GM19324 (cell line): ENCODE measurements at regions not wholly inside any gene's neighbourhood (a gene's known extent, or its start where the extent isn't known, plus 50 kb on each side); places are given as distances from the start of the nearest gene placed in this dataset.
"Not testable (repeated sequence)": the region's sequence is repeated elsewhere in the genome, so short reads cannot be mapped to it uniquely, and the experiment has no call there.

Experiments used
- ATAC-seq: cut with Tn5 transposase; IDR thresholded peaks from one replicate; pipeline ENCODE4 v1.9.1; 2021; ENCODE audit warnings: mild to moderate bottlenecking, moderate library complexity; ENCODE audit not compliant: unreplicated experiment, low FRiP score

GRCh38 chr21:18803624-18804023 lies 400.0 kb upstream of the TMPRSS15 start:
- no peak for ATAC-seq

GRCh38 chr21:18810136-18810535 lies 406.6 kb upstream of the TMPRSS15 start:
- no peak for ATAC-seq

GRCh38 chr21:18812308-18812707 lies 408.7 kb upstream of the TMPRSS15 start:
- no peak for ATAC-seq

GRCh38 chr21:18819507-18819906 lies 415.9 kb upstream of the TMPRSS15 start:
- ATAC-seq: no peak

GRCh38 chr21:18826562-18826961 lies 423.0 kb upstream of the TMPRSS15 start:
- ATAC-seq: no peak

GRCh38 chr21:18831942-18832676 lies 428.5 kb upstream of the TMPRSS15 start:
- no peak for ATAC-seq

- no peak for ATAC-seq
These were observed 429.4 kb upstream of the TMPRSS15 start for GRCh38 chr21:18832950-18833349.

- not testable (repeated sequence) for ATAC-seq
These were observed 430.5 kb upstream of the TMPRSS15 start for GRCh38 chr21:18834121-18834520.

- ATAC-seq: no peak
These were observed 436.7 kb upstream of the TMPRSS15 start for GRCh38 chr21:18840239-18840638.

GRCh38 chr21:18857606-18858005 lies 454.0 kb upstream of the TMPRSS15 start:
- ATAC-seq: not testable (repeated sequence)

GRCh38 chr21:18869104-18869503 lies 465.5 kb upstream of the TMPRSS15 start:
- no peak for ATAC-seq

- ATAC-seq: no peak
These were observed 474.3 kb upstream of the TMPRSS15 start for GRCh38 chr21:18877917-18878316.

- ATAC-seq: no peak
These were observed 484.5 kb upstream of the TMPRSS15 start for GRCh38 chr21:18887922-18888602.

- no peak for ATAC-seq
These were observed 489.8 kb upstream of the TMPRSS15 start for GRCh38 chr21:18893406-18893805.

- ATAC-seq: no peak
These were observed 490.8 kb upstream of the TMPRSS15 start for GRCh38 chr21:18894387-18894786.

GRCh38 chr21:18899261-18899660 lies 495.7 kb upstream of the TMPRSS15 start:
- no peak for ATAC-seq

- no peak for ATAC-seq
These were observed 499.1 kb upstream of the TMPRSS15 start for GRCh38 chr21:18902660-18903059.

GRCh38 chr21:18907076-18907475 lies 503.5 kb upstream of the TMPRSS15 start:
- no peak for ATAC-seq

- no peak for ATAC-seq
These were observed 505.1 kb upstream of the TMPRSS15 start for GRCh38 chr21:18908641-18909040.

GRCh38 chr21:18913914-18914313 lies 510.3 kb upstream of the TMPRSS15 start:
- no peak for ATAC-seq

GRCh38 chr21:18914570-18914969 lies 511.0 kb upstream of the TMPRSS15 start:
- no peak for ATAC-seq

- ATAC-seq: no peak
These were observed 514.0 kb upstream of the TMPRSS15 start for GRCh38 chr21:18917622-18918021.
